A549 (cell line): ENCODE measurements at regions not wholly inside any gene's neighbourhood (a gene's known extent, or its start where the extent isn't known, plus 50 kb on each side); places are given as distances from the start of the nearest gene placed in this dataset.

Source experiments
- BHLHE40 ChIP-seq: IDR thresholded peaks from 2 replicates; pipeline ENCODE4 v1.6.1; 2012; ENCODE audit warnings: low read depth, low read length, inconsistent platforms
- CTCF ChIP-seq: fragments of >200 bp; sonication (Bioruptor Twin); formaldehyde crosslinking; IDR thresholded peaks from 3 replicates; pipeline ENCODE4 v1.5.1; 2016
- JUNB ChIP-seq: fragments of >200 bp; sonication (Bioruptor Twin); formaldehyde crosslinking; IDR thresholded peaks from 2 replicates; pipeline ENCODE4 v1.6.1; 2016
- MAZ ChIP-seq: fragments of 150-350 bp; IDR thresholded peaks from 2 replicates; pipeline ENCODE4 v1.6.1; 2014; ENCODE audit warnings: antibody characterized with exemption, low read depth, low read length, borderline replicate concordance
- MYC ChIP-seq: IDR thresholded peaks from 2 replicates; pipeline ENCODE4 v1.6.1; 2012; ENCODE audit warnings: mild to moderate bottlenecking, inconsistent platforms, low read length, improper control_type of control experiment, borderline replicate concordance
- POLR2A ChIP-seq: IDR thresholded peaks from 2 replicates; pipeline ENCODE4 v1.6.1; 2012; ENCODE audit warnings: mild to moderate bottlenecking, low read length

- TF ChIP-seq JUNB (no peak), MAZ (no peak), POLR2A (no peak), CTCF (no peak), BHLHE40 (no peak), MYC (no peak)
Measured at GRCh38 chr18:78586586-78586985, 393.0 kb upstream of the SALL3 start.
